ENCODE measurements at regions not wholly inside any gene's neighbourhood (a gene's known extent, or its start where the extent isn't known, plus 50 kb on each side); places are given as distances from the start of the nearest gene placed in this dataset.
A peak's percentile ranks its signal among the peaks of the same experiment; 100 is the strongest.
"Not testable (repeated sequence)": the region's sequence is repeated elsewhere in the genome, so short reads cannot be mapped to it uniquely, and the experiment has no call there.

DNA sequence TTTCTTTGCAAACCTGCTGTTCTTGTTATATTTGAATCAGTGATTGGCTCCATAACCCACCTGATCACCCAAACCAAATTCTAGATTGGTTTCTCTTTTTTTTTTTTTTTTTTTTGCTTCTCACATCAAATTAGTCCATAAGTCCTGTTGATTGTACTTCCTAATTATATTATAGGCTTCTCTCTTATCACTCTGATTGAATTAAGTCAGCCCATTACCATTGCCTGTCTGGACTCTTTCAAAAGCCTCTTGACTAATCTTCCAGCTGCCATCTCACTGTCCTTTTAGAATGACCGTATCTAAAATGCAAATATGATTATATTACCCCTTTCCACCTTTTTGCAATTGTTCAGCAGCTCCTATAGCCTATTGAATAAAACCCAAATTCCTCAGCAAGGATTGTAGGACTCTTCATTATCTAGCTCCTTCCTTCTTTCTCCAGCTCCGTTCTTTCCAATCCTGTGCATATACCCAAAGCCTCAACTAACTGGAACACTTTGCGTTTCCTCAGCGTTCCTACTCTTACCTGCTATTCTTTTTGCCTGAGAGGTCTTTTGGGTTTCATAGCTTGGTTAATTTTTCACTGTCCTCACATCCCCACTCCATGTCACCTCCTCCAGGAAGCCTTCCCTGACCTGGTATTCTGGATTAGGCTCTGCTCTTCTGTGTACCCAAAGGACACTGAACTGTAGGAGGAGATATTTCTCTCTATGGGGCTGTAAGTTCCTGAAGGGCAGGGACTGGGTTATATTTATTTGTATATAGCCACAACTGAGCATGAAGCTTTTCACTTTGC, 423.3 kb downstream of the TMEM135 start:
- DNase-seq (ENCODE audit: low spot score): no peak

DNA sequence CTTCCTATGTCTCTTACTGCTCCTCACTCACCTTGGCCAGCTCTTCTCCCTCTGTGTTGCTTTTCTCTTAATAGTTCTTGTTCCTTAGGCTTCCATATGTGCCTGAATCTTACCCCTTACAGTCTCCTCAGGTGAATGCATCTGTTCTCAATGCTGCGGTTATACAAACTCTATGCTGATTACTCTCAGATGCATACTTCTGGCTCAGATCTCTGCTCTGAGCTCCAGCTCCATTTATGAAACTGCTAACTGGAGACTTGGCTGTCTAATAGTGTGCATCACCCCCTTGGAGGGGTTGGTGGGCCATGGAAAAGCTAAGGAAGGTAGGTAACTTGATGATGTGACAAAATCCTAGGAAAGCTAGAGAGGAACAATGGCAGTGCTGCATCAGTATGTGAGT, 422.5 kb downstream of the TMEM135 start:
- no peak for DNase-seq (ENCODE audit: low spot score)

DNA sequence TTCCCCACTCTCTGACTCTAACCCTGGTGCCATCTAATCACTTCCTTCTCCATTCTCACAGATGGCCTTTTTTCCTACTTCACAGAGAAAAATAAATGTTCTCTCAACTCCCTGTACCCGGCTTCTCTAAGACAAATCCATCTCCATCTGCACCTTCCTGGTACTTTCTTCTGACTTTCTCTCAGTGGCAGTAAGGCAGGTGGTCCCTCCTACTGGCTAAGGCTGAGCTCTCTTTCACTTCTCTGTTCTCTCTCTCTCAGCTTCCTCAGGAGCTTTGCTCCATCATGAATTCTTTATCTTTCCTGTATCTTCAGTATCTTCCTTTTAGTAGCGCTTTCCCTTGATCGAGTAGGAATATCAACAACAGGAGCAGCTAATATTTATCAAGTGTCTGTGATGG, 421.6 kb downstream of the TMEM135 start:
- DNase-seq (ENCODE audit: low spot score): no peak

DNA sequence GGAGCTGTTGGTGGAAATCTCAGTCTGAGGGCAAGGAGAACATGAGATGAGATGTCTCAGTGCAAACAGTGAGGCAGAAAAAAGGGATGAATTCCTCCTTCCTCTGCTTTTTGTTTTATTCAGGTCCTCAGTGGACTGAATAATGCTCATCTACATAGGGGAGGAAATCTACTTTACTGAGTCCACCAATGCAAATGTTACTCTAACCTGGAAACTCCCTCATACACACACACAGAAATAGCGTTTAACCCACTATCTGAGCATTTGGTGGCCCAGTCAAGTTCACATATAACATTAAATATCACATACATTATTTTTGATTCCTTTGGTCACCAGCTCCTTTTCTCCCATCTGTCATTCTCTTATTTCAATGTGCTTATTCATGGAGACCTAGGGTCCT, 418.8 kb downstream of the TMEM135 start:
- DNase-seq (ENCODE audit: low spot score): peak; percentile 21

DNA sequence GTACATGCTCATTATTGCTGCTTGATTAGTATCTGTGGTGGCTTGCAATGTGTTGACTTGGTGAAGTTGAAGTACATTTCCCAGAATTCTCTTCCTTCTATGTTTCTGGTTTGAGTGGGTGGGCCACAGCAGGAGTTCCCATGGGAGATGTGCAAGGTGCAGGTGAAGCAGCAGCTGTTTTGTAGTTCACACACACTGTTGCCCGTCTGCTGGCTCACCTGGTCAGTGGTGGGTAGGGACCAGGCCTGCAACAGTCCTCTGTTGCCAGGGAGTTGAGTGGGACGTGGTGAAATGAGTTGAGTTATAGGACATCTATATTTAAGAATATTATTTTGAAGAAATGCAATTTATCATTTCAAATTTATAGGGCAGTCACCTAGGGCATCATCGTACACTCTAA, 417.4 kb downstream of the TMEM135 start:
- no peak for DNase-seq (ENCODE audit: low spot score)

DNA sequence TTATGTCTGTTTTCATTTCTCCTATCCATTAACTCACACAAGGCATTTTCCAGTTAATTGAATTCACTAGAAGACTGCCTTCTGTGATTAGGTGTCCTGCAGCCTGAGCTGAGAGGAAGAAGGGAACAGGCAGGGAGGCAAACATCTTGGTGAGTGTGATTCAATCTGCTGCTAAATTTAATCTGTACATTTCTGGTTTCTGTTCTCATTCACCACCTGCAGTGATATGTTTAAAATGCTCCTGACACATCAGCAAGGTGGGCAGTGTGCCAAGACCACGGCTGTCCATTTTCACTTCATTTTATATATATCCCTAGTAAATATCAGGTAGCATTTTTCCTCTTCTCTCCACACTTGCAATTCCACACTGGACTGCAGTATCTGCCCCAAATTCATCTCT, 416.5 kb downstream of the TMEM135 start:
- peak; percentile 82 for DNase-seq (ENCODE audit: low spot score)

DNA sequence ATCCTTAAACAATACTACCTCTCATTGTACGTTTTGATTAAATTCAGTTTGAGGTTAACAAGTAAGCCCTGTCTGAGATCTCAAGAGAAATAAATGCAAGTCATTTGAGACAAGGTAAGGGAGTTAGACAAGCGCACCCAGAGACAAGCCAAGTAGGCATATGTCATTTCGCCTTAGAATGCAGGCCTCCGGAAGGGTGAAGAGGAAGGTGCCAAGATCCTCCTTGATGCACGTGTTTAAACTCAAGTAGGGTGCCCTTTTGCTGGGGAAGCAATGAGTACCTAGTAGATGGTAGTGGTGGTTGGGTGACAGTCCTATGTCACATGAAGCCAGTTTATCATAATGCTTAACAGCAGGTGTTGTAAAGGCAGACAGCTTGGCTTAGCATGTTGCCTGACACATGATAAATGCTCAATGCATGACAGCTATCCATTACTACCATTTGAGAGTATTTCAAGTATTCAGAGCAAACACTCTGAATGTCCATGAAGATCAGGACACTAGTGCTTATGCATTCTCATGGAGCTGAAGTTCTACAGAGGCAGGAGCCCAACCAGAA, 415.9 kb downstream of the TMEM135 start:
- DNase-seq (ENCODE audit: low spot score): peak; percentile 43

DNA sequence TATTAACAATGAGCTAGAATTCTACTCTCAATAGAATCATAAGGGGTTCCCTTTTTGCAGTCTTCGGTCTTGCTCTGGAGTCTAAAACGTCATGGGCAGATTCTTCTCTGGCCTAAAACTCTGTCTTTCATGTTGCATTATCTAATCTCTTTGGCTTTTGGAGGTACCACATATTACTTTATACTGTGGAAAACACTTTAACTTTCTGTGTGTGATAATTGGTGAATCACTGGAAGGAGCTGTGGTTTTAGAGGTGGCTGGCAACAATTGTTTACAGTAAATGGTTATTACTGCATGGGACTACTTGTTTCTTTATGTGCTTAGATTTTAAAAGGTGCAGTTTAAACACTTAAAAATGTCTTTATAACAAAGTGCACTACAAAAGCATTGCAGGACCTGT, 414.3 kb downstream of the TMEM135 start:
- DNase-seq (ENCODE audit: low spot score): not testable (repeated sequence)

DNA sequence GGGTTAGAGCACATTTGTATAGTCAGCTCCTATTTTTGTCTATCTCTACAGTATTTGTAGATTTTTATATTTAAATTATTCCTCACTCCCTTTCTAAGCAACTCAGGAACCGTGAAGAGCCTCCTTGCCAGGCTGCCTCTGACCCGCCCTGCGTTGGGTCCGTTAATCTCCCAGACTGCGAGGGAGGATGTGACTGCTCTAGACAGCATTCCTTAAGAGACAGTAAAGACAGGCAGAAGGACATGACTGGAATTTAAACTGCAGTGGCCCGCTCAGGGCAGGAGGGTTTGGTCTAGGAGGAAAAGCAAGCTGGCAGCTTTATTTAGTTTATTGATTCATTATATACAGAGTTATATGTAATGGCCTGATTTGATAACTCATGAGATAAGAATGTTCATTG, 413.7 kb downstream of the TMEM135 start:
- DNase-seq (ENCODE audit: low spot score): no peak

DNA sequence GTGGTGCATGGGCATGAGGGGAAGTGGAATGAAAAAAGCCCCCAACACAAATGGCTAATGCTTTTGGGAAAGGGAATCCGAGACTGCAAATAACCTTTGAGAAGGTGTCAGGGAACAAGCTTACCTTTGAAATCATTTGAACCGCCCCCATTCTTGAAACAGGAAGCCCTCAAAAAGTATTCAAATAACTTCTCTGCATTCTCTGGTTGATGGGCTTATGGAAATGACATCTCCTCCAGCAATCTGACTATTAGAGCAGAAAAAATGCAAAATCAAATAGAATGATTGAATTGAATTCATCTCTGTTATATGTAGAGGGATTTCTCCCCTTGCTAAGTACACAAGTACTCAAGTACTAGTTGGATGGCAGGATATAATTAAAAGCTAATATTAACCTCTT, 409.9 kb downstream of the TMEM135 start:
- DNase-seq (ENCODE audit: low spot score): peak; percentile 27

DNA sequence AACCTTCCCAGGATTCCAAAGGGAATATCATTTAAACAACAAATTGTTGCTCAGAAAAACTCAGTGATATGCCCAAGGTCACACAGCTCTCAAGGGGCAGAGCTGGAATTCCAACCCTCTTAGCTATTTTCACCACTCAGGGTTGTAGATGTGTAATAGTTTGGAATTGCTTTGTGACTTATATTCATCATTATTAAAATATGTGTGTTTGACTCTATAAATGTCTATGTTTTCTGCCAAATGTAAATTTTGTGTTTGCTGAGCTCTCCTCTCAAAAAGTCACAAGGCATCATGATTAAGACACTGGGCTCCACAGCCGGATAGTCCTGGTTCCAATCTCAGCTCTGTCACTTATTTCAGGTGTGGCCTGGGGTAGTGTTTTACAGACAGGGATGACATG, 407.3 kb downstream of the TMEM135 start:
- no peak for DNase-seq (ENCODE audit: low spot score)

DNA sequence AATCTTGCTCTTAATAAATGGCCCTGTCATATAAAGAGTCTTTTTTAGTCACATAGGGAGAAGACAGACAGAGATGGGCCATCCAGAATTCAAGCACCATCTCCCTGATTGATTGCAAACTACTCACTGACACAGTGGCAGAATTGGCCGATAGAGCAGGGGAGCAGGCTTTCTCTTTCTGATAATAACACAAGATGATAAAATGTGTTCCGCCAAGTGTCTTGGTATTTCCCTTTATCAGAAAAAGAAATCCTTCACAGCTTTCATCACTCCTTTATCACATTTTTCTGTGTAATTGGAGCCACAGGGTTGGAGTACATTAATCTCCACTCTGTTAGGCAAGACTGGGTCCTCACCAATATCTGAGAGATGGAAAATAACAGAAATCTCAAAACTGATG, 406.0 kb downstream of the TMEM135 start:
- no peak for DNase-seq (ENCODE audit: low spot score)

DNA sequence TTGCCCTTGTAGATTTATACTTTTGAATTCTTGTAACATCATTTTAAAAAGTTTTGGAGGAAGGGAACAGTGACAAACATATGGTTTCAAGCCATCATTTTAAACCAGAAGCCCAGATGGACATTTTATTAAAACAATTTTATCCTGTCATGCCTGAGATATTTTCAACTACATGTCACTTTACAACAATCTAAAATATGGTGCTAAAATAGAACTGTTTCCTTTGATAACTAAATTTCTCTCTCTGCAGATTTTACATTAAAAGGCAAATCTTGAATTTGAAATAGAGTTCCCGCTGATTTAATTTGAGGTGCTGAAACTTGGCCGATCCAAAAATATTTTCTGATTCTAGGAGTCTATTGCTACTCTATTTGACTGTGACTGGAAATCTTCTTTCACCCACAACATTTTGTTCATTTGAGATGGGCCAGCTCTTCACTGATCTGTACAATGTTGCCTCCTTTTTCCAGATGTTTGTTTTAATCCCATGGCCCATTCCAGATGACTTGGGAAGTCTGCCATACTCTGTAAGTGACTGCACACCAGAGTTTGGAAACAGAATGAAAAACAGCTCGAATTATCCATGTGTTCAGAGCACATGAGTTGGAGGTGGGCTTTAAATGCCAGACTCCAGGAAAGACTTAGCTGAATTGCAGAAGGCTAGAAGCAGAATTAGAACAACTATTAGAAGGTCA, 402.5 kb downstream of the TMEM135 start:
- DNase-seq (ENCODE audit: low spot score): no peak

DNA sequence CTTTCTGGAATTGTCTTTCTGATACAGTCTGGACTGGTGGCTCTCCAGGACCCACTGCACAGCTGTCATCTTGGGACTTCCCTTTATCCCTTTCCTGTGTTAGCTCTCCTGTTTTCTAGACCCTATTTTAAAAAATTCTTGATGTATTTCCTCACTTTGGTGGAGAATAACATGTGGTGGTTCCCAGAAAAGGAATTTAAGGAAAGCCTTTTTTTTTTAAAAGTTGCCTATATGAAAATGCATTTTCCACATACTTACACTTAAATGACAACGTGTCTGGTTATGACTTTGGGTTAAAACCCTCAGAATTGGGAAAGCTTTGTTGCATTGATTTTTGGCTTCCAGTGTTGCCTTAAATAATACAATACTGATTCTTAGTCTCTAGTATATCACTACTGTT, 400.7 kb downstream of the TMEM135 start:
- no peak for DNase-seq (ENCODE audit: low spot score)

DNA sequence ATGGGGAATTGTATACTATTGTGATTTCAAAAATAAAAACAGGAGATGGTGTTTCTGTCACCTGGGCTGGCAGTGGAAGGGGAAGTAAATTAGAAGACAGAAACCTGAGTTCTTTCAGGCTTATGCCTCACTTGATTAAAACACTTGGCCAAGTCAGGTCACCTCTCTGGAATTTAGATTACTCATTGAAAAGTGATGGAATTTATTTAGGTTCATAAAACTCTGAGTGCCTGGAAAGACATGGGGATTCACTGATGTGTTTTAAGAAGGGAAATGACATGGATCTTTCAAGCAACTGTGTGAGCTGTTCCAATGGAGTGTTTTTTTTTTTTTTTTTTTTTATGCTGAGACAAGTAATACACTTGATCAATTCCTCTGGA, 400.1 kb downstream of the TMEM135 start:
- no peak for DNase-seq (ENCODE audit: low spot score)

DNA sequence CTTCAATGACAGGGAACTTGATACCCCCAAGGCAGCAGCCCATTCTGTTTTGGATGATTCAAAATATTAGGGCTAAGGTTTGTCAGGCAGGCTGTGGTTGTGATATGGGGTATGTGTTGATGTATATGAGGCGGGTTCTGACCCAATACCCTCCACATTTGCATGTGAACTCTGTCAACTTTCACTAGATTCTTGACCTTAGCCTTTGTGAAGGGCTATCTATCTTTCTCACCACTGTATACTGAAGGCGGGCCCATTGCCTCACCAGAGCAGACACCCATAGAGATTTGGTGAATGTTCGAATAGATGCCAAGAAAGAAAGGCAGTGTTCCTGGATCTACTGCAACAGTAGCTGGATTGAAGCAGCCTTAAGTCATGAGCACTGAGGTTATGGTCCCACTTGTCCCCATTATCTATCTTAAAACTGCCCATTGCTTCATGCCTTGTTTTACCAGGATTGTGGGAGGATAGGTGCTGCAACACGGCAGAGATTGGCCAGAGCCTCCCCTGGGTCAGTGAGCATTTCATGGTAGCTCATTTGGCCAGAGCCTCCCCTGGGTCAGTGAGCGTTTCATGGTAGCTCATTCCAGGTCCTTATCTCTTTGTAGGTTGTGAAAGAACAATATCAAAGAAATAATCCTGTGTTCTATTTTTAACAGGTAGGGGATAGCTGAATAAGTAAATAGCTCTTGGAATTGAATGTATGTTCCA, 399.6 kb downstream of the TMEM135 start:
- no peak for DNase-seq (ENCODE audit: low spot score)

DNA sequence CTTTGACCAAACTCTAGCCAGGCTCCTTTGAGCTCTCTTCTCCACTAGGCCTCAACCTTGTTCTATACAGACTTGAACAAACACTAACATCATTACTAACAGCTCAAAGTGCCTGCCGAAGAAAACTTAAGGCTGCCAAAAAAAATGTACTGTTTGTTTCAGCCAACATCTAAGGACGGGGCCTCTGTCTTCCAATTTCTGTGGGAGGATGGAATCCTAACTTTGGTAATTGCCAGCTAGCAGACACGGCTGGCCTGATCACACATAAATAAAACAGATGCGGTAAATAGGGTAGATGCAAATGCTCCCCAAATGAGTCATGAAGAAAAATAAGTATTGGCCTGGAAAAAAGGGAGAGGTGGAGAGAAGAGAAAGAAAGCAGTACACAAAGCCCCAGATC, 394.3 kb downstream of the TMEM135 start:
- DNase-seq (ENCODE audit: low spot score): no peak

DNA sequence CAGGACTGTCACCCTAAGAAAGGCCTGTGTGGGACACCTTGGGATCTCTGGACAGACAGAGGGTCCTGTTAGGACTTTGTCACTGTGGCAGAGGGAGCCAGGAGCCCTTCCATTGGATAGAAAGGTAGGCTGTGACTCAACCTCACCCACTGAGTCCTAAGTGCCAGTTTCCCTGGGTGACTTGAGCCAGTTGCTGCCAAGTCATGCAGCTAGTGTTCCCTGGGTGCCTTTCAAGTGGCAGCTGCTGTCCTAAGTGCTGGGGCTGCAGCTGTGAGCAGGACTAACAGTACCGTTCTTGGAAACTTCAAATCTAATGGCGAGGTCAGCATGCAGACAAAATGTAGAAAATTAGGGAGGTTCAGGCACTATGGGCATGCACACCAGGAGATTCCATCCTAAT, 393.7 kb downstream of the TMEM135 start:
- no peak for DNase-seq (ENCODE audit: low spot score)

DNA sequence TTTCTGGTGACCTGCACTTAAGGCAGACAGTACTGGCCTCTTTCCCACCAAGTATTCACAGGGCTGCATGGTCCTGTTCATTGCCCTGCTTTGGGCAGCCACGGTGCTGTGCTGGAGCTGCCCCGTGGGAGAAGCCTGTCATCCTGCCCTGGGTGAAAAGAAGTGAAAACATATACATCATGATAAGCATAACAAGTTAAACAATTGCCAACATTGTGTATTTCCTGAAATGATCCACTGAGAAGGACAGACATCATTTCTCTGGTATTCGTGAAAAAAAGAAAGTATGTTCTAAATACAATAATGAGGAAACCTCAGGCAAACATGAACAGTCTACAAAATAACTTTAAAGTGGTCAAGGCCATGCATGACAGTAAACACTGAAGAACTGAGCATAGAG, 393.1 kb downstream of the TMEM135 start:
- no peak for DNase-seq (ENCODE audit: low spot score)

DNA sequence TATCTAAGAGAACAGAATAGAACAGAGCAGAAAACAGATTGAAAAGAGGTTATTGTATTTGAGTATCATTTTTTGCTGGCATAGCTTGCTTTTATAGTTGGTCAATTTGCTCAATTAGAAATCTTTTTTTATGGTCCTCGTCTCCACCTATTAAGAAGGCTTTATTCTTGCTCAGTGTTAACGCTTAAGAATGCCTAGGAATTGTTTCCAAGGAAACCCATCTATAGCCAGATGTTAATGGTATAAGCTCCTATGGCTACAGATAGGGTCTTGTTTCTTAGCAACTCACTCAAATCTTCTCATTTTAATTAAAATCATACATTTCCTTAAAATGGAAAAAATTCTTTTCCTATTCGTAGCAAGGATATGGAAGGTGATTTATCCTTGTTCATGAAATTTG, 392.3 kb downstream of the TMEM135 start:
- DNase-seq (ENCODE audit: low spot score): no peak

DNA sequence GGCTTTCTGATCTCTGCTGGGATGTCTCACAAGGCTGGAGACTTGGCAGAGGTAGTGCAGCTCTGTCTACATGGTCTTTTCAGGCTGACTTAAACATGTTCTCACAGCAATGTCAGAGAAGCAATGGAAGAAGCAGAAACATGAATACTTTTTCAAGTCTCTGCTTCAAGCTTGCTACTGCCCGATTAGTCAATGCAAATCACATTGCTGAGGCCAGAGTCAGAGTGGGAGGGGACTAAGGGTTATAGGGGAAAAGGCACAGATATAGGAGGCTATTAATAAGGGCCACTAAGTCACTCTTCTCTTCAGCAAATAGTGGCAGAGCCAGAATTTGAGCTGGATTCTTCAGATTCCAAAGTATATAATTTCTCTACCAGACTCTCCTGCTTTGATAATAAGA, 390.5 kb downstream of the TMEM135 start:
- DNase-seq (ENCODE audit: low spot score): no peak

DNA sequence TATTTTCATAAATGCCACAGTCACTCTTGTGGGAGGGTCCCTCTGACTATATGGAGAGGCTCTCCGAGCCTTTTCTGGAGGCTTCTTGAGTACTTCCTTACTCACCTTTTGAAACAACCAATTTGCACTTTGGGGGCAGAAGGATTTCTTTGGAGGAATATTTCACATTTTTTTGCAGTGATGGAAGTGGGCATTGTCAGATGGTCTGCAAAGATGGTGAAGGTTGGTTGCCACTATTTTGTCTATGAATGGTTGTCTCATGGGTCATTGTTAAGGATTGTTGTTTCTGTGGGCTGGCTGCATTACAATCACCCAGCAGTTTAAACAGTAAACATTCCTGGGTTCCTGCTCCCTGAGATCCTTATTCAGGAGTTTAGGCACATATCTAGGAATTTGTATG, 388.2 kb downstream of the TMEM135 start:
- no peak for DNase-seq (ENCODE audit: low spot score)

DNA sequence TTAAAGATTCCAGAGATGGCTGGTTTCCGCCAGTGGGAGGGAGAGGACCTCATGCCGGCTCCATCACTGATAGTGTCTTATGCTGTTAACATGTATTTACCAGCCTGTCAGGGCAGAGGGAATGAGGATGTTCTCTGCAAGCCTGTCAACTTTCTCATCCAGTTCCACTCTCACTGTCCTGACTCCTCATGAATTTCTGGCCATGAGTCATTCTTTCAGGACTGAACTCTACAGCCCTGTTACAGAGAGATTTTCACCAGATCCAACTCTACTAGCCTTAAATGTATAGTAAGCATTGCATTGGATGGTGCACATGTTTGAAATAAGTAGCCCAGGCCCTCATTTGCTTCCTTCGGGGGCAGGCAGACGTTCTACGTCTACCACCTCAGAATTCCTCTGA, 387.7 kb downstream of the TMEM135 start:
- no peak for DNase-seq (ENCODE audit: low spot score)
